NCI-H128 (cell line): ENCODE measurements at regions not wholly inside any gene's neighbourhood (a gene's known extent, or its start where the extent isn't known, plus 50 kb on each side); places are given as distances from the start of the nearest gene placed in this dataset.

ENCODE experiments used
- DNase-seq: peaks from one replicate; lab custom pipeline; 2025; ENCODE audit not compliant: unreplicated experiment; lab: John Stamatoyannopoulos, UW

DNA sequence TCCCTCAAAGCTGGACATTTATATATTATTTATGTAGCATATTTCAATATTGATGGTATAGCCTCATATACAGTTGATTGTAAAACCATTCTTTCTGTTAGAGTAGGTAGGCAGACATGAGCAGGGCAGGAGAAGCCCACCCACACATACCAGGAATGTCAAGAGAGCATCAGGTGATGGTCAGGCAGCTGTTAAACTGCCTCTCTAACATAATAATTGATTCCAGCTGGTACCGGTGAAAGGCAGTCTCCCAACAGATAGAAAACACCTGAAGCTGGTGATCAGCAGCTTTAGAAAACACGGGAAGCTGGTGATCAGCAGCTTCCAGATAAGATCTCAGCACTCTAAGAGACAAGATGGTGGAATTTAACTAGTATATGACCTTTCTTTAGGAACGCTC, 132.9 kb downstream of the SLITRK6 start:
- DNase-seq, result no peak

DNA sequence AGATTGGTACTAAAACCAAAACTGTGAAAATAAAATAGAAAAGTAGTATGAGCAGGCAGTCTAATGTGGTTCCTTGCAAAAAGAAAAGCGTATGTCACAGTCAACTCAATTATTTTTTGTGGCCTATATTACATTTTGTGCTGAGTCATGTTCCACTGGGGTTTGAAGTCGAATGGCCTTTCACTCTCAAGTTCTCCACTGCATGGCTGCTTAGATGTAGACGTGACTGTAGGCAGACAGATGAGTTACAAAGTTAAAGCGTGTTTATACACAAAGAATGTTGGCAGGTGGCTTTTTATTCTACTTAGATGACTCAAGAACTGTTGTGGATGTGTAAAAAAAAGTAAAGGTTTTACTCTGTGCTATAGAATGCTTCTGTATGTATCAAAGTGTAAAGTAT, 133.9 kb downstream of the SLITRK6 start:
- DNase-seq, result no peak

DNA sequence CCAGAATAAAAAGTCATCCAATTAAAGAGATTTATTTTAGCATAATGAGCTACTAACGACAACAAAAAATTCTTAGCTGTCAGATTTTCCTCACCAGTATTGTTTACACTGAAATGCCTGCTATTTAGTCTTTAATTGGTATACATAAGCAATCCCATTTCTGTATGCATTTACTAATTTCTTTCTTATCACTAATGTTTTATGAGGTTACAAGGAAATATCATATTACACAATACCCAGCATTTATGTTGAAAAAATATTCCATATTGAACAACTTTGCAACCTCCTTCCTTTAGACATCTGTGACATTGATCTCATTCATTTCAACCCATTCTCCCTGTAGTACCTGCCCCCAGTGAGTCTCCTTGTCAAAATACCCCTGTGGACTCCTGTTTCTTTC, 135.4 kb downstream of the SLITRK6 start:
- no peak for DNase-seq

DNA sequence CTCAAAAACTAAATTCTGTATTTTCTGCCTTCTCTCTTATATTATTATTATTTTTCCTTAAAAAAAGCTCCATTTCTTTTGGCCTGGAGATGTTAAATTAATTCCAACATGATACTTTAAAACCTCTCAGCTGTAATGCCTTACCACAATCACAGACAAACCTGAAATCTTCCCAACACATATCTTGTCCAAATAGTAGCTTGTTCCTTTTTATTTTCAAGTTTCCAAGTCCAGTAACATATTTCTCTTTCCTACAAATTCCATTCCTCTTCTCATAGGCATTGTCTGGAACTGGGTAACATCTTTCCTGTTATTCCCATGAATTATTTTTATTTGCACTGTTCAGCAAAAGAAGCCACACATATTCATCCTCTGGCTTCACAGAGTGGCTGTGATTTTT, 137.0 kb downstream of the SLITRK6 start:
- DNase-seq, result no peak

DNA sequence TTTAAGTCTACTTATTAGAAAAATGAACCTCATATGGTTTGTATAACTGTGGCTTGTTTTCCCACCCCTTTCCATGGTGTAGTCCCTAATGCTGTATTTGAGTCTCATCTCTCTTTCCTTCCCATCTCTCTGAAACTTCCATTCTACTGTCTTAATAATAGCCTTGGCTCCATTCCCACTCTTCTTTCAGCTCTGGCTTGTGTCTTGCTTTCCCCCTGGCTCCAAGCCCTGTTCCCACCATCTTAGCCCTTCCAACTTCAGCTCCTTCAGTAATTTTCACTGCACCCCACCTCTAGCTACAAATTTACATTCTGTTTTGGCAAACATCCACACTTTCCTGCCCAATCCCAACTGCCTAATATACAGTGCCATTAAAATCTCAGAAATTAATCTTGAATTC, 137.5 kb downstream of the SLITRK6 start:
- no peak for DNase-seq

DNA sequence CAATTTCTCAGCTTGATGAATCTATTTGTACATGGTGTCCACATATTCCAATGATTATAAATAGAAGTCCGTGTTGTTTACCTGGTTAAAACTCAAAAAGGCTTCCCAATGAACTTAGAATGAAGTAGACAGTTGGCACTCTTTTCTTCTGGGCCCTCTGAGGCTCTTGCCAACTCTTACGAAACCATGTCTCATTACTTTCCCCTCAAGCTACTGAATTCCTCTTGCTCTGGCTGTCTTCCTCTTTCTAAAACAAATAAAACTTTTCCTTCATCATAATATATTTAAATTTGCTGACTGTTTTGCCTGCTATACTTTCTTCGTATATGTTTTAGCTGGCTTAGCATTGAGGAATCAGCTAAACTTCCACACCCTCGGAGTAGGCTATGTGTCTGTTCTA, 139.7 kb downstream of the SLITRK6 start:
- no peak for DNase-seq

DNA sequence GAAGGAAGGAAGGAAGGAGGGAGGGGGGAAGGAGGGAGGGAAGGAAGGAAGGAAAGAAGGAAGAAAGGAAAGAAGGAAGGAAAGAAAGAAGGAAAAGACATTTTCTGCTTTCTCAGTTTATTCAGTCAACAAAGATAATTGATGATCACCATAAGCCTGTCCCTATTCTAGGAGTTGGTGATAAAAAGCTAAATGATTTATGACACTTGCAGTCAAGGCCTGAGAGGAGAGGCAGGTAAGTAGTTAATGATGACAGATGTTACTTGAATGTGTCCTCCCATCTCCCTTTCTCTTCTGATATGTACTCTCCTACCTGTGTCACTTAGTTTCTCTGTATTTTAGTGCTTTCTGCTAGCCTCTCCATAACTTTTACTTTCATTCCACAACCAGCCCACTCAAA, 141.3 kb downstream of the SLITRK6 start:
- no peak for DNase-seq

DNA sequence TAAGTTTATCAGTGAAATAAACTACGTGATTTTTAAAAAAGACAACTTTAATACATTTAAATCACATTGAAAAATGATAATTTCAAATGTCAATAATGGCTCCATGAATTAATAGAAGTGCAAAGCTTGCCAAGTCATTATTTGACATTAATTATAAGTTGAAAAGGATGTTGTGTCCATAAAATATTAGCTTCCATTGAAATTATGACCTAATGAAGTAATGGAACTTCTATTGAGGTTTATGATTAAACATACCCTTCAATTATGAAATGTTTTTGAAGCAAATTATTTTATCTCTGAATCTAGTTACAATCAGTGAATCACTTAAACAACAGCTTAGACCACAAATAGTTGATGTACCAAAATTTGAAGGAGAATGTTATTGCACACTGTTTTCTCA, 144.2 kb downstream of the SLITRK6 start:
- DNase-seq, result no peak

DNA sequence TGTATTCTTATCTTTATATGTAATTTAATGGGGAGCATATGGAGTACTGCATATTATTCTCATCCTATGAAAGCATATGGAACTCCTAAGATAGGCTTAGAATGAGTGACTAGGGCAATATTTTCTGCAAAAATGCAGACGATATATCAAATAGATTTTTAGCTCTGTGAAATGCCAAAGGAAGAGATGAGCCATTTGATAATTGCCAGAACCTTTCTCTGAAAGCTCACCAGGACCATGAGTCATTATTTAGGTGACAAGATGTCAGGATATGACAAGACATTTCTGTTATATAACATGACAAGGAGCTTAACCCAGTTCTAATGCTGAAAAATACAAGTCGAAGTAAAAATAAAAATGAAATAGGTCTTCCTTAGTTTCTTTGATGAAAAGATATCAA, 145.0 kb downstream of the SLITRK6 start:
- no peak for DNase-seq

DNA sequence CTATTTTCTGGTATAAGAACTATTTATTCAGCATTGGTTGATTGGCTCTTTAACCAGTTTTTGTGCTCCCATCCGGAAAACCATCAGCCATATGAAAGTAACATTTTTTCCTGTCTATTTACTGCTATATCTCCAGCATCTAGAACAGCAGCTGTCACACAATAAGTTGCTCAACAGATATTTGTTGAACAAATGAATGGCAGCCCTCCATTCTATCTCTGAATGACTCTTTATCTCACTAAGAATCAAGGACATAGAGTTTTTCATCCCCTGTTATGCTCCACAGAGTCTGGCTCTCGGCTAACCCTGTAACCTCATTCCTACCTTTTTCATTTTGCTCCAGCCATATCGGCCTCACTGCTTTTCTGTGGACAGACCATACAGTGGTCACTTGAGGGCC, 145.5 kb downstream of the SLITRK6 start:
- DNase-seq, result no peak

DNA sequence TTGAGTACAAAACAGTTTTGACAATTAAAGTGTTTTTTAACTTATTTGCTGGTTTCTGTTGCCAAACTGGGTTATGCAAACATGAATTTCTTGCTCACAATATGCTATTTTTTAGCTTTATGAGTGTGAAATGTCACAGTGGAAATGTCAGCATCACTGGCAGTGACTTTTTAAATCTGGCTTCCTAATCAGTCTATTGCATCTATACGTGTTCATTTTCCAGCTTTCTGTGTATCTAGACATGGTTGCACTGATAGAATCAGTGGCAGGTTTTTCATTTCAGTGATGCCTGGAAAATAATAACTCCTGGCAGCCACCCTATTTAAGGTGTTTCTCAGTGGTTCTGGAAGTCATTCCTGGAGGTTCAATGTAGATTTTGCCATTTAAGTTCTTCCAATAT, 146.7 kb downstream of the SLITRK6 start:
- no peak for DNase-seq

DNA sequence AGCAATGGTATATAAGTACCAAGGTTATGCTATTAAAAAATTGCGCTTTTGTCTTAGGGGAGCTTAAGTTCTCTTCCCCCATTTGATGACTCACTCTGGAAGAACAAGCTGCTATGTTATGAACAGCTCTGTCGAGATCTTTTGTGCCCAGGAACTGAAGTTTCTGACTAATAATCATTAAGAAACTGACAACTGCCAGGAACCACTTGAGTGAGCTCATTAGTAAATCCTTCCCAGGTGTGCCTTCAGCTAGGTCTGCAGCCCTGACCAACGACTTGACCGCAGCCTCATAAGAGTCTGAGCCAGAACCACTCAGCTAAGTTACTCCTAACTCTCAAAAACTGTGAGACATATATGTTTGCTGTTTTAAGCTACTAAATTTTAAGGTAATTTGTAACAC, 147.8 kb downstream of the SLITRK6 start:
- no peak for DNase-seq

DNA sequence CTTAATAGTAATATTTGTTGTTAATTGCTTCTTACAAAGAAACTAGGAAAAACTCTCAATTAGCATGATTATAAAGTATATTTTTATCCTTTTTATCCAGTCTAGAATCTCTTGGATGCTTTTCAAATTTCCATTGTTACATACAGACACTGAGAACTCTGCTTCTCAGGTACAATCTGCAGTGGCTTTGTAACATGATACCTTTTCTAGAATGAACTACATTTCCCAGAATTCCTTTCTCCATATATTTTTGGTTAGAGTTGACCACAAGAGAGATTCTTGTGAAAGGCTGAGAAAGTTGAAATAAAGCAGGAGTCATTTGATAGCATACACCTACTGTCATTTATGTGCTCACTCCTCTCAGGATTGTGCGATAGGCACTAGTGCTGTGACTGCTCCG, 148.6 kb downstream of the SLITRK6 start:
- DNase-seq, result no peak

DNA sequence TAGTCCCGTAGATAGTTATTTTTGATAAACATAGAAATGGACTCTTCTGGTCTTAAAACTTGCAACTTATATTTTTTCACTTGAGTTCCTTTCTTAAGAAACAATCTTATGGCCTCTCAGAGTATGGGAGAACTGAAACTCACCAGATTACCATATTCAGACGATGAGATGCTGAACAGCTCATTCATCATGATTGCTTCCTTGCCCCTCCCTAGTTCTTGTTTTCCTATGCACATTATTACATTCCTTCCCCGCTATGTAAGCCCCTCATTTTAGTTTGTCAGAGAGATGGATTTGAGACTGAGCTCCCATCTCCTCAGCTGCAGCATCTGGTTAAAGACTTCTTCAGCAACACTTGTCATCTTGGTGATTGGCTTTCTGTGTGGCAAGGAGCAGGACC, 158.5 kb downstream of the SLITRK6 start:
- DNase-seq, result no peak

DNA sequence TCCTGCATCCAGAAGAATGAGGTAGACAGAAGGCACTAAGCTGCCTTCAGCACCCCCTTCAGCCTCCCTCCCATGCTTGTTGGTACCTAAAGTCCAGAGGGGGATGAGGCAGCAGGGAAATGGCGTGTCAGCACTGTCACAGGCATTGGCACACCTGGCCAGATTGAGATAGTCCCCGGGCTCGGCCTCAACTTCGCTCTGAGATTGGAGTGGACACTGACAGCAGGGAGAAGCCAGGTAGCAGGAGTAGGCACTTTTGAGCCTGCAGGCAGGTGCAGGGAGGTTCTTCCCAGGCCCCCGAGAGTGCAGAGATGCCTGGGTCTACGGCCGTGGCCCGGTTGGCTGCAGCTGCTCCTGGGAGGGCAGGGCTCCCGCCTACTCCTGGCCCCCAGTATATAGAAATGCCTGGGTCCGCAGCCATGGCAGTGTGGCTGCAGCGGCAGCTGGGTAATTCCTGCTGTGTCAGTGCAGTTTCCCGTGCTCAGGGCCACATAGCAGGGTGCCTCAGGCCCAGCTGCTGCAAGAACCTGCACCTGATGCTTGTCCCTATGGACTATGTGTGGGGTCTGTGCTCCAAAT, 160.3 kb downstream of the SLITRK6 start:
- DNase-seq, result no peak

DNA sequence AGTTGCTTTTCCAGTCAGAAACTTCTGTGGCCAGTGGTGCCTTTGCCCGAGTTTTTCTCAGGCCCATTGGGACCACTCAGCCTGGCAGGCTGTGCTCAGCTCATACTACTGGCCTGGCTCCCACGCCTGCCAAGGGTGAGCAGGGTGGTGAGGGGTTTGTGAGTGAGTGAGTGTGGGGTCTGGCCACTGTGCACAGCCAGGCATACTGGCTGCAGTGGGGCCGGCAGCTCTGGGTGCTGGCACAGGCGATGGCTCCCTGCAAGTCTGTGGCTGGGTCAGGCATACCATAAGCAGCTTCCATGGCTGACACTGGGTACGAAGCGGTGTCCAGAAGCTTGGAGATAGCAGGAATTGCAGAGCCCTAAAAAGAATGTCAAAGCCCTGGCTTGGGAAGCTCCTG, 161.0 kb downstream of the SLITRK6 start:
- no peak for DNase-seq

DNA sequence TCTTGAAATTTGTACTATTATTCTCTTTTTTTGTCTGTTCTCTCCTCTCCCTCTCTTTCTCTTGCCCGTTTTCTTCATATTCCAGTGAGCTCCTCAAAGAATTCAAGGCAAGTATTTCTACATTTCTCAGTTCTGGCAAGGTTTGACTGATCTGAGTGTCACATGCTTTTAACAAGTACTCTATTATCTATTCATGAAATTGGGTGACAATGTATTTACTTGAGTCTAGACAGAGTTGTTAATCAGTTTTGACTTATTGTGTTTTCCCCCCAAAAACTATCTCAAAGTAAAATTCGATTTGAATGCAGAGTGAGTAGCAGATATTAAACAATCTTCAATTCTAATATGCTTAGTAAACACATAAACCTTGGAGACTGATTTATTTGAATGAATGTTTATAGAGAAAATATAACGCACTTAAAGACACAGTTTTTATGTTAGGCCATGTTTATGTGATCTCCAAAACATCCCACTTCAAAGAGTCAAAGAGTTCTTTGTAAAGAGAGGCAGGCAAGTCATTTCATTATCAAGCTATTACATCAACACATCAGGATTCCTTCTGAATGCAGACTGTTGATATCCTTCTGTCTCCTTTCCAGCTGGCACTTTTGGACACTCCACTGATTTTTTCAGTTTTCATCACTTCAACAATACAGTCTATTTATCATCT, 166.6 kb downstream of the SLITRK6 start:
- DNase-seq, result no peak

DNA sequence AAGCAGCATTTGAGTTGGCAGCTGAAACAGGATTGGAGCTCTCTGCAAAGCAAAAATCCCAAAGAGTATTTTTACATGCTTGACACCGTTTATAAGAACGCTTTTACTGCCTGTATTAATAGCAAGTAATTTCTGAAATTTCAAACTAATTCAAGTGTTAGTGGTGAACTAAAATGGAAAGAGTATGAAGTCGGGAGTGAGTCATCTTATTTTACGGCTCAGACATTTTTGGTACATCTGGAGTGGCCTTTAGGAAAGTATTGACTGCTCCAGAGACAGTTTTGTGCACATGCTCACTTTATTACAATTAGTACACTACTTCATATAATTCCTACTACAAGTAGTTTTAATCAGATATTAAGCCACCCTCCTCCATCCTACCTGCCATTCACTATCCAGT, 167.4 kb downstream of the SLITRK6 start:
- no peak for DNase-seq

DNA sequence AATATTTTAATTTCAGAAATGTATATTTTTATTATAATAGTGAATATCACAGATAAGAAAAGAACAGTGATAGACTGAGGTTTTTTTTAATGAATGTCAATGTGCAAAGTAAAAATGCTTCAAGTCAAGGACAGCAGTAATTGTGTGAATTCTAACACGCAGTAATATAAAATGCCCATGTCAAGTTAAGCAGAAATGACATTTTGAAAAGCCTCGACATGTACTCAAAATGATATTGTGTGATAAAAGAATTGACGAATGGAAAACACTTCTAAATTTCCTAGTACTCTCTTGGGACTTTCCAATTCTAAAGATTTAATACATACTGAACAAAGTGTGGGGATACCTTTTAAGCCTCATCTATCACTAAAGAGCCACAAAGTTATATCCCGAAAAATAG, 172.6 kb downstream of the SLITRK6 start:
- no peak for DNase-seq

DNA sequence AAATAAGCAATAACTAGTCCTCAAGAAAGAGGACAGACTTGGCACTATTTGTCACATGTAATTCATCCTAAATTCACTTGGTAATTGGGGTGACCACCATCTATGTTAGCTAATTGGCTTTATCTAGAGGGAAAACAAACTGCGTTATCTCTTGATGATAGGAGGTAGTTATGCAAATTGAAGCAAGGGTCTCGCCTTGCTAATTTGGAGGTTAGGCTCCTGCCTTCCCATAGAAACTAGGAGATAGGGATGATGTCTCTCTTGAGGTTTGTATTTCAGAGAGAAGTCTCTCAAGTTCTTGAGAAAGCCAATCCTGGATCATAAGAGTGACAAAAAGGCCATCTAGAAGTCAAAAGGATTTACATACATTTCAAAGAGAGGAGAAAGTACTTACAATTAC, 179.9 kb downstream of the SLITRK6 start:
- no peak for DNase-seq

DNA sequence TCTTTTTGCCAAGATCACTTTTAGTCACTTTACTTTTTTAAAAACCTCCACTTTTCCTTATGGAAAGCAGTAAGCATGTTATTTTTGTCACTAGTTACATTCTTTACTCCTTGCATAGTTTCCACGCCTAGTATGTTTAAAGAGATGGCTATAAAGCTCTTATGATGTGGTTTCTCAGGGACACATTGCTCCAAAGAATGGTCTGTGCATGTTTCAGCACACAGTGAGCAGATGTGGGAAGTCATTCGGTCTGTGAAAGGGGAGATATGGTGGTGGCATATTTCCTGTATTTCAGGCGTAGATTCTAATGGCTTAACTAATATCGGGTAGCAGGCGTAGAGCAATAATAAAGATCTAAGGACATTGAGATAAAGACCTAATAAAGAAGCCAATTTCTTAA, 180.7 kb downstream of the SLITRK6 start:
- no peak for DNase-seq

DNA sequence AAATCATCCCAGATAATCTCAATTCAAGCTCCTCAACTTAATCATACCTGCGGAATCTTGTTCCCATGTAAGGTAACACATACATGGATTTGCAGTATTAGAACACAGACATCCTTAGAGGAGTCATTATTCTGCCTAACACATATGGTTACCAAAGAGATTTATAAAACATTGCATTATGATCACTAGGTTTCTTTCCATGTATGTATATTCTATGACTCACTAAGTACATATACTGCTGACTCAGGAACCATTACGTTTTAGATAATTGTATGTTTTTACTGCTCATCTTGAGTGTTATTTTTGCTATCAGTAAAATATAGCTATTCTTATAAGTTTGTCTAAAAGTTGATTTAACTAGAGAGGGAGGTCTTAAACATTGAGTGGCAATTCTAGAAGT, 182.9 kb downstream of the SLITRK6 start:
- DNase-seq, result no peak

DNA sequence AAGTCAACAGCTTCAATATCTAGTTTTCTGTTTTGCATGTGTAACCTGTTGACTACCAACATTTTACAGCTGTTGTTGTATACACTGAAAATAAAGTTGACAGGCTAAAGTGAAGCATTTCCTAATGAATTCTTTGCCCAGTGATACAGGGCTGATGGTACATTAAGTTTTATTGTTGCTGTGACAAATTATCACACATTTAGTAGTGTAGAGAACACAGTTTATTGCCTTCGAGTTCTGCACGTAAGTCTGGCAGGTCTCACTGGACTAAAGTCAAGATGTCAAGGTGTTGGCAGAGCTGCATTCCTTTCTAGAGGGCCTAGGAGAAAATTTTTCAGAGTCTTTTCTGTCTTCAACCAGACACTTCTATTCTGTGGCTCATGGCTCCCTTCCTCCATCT, 184.2 kb downstream of the SLITRK6 start:
- no peak for DNase-seq
